ENCODE measurements at regions not wholly inside any gene's neighbourhood (a gene's known extent, or its start where the extent isn't known, plus 50 kb on each side); places are given as distances from the start of the nearest gene placed in this dataset.

DNA sequence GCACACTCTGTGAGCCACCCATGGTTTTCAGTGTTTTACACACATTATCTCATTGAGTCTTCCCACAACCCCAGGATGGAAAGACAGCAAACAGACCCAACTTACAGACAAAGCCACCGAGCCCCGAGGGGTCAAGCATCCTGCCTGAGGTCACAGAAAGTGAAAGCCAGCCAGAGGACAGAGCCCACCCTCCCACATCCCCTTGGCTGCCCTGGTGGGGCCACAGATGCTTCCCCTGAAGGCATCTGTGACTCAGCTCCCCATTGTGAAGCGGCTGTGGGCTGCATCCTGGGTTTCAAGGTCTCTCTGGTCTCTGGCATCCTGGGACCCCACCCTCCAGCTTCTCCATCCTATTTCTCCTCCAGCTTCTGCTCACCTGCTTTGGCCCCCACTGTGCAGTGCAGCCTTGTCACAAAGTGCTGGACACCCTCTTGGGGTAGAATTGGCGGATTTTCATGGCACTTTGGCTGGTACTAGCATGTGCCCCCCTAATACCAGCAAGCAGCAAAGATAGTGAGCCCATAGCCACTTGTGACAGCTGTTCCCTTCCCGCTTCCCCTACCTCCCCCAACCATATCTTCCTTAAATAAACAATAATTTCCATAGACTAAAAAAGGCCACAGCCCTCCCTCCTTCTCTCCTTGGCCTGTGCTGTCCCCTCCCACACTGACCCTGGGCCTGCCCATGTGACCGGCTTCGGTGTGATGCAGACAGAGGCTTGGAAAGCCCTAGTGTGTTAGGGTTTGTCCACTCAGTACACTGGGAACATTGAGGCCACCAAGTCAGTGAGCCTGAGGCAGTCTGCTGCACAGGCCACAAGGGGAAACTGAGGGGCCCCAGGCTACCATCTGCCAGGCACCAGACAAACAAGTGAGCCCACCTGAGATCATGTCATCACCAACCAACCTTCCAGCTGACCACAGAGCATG, 53.9 kb upstream of the SHISAL1 start:
- no peak for DNase-seq (ENCODE audit: extremely low spot score)
- POLR2A ChIA-PET = no interaction called here
- CTCF ChIA-PET = interaction anchor here (0.5 kb wide), 1 partner anchor 885 kb away, joined by 5 read pairs; no protein-coding TSS in a partner anchor
- TF ChIP-seq, protein P1, sequence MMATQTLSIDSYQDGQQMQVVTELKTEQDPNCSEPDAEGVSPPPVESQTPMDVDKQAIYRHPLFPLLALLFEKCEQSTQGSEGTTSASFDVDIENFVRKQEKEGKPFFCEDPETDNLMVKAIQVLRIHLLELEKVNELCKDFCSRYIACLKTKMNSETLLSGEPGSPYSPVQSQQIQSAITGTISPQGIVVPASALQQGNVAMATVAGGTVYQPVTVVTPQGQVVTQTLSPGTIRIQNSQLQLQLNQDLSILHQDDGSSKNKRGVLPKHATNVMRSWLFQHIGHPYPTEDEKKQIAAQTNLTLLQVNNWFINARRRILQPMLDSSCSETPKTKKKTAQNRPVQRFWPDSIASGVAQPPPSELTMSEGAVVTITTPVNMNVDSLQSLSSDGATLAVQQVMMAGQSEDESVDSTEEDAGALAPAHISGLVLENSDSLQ (IDR thresholded peaks at IDR 0.05) = no peak
- TF ChIP-seq ARNT (IDR thresholded peaks at IDR 0.05) = no peak
- TF ChIP-seq ZNF384 (IDR thresholded peaks at IDR 0.05) = no peak
- no peak for TF ChIP-seq SP1 (IDR thresholded peaks at IDR 0.05)
- TF ChIP-seq ELF4 (IDR thresholded peaks at IDR 0.05) = no peak
- TF ChIP-seq FOXA1 (IDR thresholded peaks at IDR 0.05) = no peak
- TF ChIP-seq HDGF (IDR thresholded peaks at IDR 0.05; ENCODE audit: borderline replicate concordance) = no peak
- TF ChIP-seq BHLHE40 (IDR thresholded peaks at IDR 0.05; ENCODE audit: borderline replicate concordance) = no peak
- TF ChIP-seq SUZ12 (IDR thresholded peaks at IDR 0.05) = no peak
- no peak for TF ChIP-seq TARDBP (IDR thresholded peaks at IDR 0.05)
- TF ChIP-seq LEF1 (IDR thresholded peaks at IDR 0.05; ENCODE audit: borderline replicate concordance) = no peak
- TF ChIP-seq NFRKB (IDR thresholded peaks at IDR 0.05) = no peak
- TF ChIP-seq FOXK2 (IDR thresholded peaks at IDR 0.05) = no peak
- TF ChIP-seq CTBP1 (IDR thresholded peaks at IDR 0.05; ENCODE audit: borderline replicate concordance) = no peak
- no peak for TF ChIP-seq L3MBTL2 (conservative IDR thresholded peaks at IDR 0.05)
- TF ChIP-seq FOXM1 (IDR thresholded peaks at IDR 0.05; ENCODE audit: borderline replicate concordance) = no peak

DNA sequence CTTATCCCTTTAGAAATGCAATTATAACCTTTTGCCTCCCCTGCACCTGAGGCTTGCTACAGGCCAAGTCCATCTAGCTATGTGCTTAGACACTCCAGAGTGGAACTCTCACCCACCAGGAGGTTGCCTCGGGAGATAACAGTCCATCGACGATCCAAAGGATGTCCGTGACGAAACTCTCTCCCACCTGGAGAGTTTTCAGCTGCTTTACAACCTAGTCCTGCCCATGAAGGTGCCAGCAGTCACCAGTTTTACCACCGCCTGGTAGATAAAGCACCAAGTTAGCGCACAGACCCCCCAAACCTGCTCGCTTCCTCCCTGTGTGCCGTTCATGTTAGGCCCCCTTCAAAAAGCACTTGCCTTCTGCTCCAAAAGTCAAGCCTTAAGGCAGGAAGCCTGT, 53.1 kb upstream of the SHISAL1 start:
- TF ChIP-seq ARNT (IDR thresholded peaks at IDR 0.05) (no peak), ELF4 (IDR thresholded peaks at IDR 0.05) (no peak), BHLHE40 (IDR thresholded peaks at IDR 0.05; ENCODE audit: borderline replicate concordance) (no peak), CTBP1 (IDR thresholded peaks at IDR 0.05; ENCODE audit: borderline replicate concordance) (no peak), FOXA1 (IDR thresholded peaks at IDR 0.05) (no peak), NFRKB (IDR thresholded peaks at IDR 0.05) (no peak), SUZ12 (IDR thresholded peaks at IDR 0.05) (no peak), FOXK2 (IDR thresholded peaks at IDR 0.05) (no peak), SP1 (IDR thresholded peaks at IDR 0.05) (no peak), LEF1 (IDR thresholded peaks at IDR 0.05; ENCODE audit: borderline replicate concordance) (no peak), FOXM1 (IDR thresholded peaks at IDR 0.05; ENCODE audit: borderline replicate concordance) (no peak), L3MBTL2 (conservative IDR thresholded peaks at IDR 0.05) (no peak), TARDBP (IDR thresholded peaks at IDR 0.05) (no peak), ZNF384 (IDR thresholded peaks at IDR 0.05) (no peak)
- TF ChIP-seq, protein P1 (IDR thresholded peaks at IDR 0.05) = no peak

DNA sequence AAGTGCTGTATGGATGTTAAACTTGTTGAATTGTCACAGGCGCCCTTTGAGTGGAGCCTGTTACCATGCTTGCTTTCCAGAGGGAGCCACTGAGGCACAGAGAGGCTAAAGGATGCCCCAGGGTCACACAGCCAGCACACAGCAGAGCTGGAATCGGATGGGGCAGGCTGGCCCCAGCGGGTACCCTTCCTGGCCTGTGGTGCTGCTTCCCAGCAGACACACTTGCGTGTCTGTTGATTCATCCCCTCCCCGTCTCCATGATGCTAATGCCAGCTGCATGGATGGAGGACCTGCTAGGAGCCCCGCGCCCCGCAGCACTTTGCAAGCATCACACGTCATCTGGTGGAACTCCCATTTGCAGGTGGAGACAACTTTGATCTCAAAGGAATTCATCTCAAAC, 52.4 kb upstream of the SHISAL1 start:
- ChIA-PET CTCF (no interaction called here), POLR2A (no interaction called here)
- no peak for DNase-seq (ENCODE audit: extremely low spot score)
- TF ChIP-seq FOXM1 (IDR thresholded peaks at IDR 0.05; ENCODE audit: borderline replicate concordance) = no peak
- no peak for TF ChIP-seq CTBP1 (IDR thresholded peaks at IDR 0.05; ENCODE audit: borderline replicate concordance)
- no peak for TF ChIP-seq FOXK2 (IDR thresholded peaks at IDR 0.05)
- TF ChIP-seq TARDBP (IDR thresholded peaks at IDR 0.05) = no peak
- TF ChIP-seq, protein P1 (IDR thresholded peaks at IDR 0.05) = no peak
- no peak for TF ChIP-seq SUZ12 (IDR thresholded peaks at IDR 0.05)
- no peak for TF ChIP-seq SP1 (IDR thresholded peaks at IDR 0.05)
- no peak for TF ChIP-seq ZNF384 (IDR thresholded peaks at IDR 0.05)
- TF ChIP-seq LEF1 (IDR thresholded peaks at IDR 0.05; ENCODE audit: borderline replicate concordance) = no peak
- TF ChIP-seq NFRKB (IDR thresholded peaks at IDR 0.05) = no peak
- no peak for TF ChIP-seq L3MBTL2 (conservative IDR thresholded peaks at IDR 0.05)
- TF ChIP-seq FOXA1 (IDR thresholded peaks at IDR 0.05) = no peak
- TF ChIP-seq ARNT (IDR thresholded peaks at IDR 0.05) = no peak
- no peak for TF ChIP-seq ELF4 (IDR thresholded peaks at IDR 0.05)

More for the DNA sequence above, 53.1 kb upstream of the SHISAL1 start:
- DNase-seq (ENCODE audit: extremely low spot score) = no peak
- ChIA-PET POLR2A (no interaction called here), CTCF (no interaction called here)

DNA sequence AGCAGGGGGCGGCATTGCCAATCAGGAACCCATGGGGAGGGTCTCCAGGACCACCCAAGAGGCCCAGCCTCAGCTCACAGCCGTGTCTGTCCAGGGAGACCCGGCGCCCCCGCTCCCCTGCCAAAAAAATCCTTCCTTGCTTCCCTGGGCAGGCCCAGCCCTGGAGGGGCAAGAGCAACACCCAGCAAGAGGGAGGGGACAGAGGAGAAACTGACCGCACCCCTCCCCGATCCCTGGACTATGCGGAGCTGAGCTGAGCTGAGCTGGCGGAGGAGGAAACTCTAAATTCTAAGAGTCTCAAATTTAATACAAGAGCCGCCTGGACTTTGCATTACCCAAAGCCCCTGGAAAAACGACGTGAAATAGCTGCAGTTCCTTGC, 52.0 kb upstream of the SHISAL1 start:
- no peak for TF ChIP-seq BHLHE40 (IDR thresholded peaks at IDR 0.05; ENCODE audit: borderline replicate concordance)
- TF ChIP-seq SUZ12 (IDR thresholded peaks at IDR 0.05) = no peak
- ChIA-PET POLR2A (no interaction called here), CTCF (no interaction called here)
- no peak for DNase-seq (ENCODE audit: extremely low spot score)

DNA sequence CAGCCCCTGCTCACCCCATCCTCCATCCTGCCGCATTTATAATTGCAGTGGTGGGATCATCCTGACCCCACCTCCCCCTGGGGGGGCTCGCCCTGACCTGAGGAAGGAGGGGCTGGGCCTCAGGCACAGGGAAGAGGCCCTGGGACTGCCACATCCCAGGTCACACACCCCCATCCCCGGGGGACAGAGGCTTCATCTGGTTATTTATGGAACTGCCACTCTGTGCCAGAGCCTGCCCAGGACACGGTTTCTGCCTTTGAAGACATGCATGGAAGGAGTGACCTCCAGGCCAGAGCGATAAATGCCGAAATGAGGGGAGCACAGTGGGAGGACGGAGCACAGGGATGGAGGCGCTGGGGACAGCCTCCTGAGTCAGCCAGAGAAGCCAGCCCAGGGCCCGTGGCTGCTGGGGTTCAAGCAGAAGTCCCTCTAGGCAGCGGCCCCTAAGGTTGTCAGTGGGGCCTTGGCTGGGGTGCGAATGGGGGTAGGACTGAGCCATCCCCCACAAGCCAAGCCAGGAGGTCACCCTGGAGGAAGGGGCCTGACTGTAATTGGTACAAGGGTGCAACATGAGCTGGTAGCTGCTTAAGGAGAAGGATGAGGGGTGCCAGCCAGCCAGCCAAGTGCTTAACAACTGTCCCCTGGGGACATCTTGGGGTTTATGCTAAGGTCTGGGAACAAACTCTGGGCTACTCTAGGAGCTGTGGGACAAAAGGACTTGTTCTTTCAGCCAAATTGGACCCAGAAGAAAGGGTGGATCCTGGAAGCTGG, 51.4 kb upstream of the SHISAL1 start:
- CTCF ChIA-PET = no interaction called here

More for the DNA sequence above, 51.4 kb upstream of the SHISAL1 start:
- TF ChIP-seq FOXA1 (IDR thresholded peaks at IDR 0.05) = no peak
- no peak for TF ChIP-seq HDGF (IDR thresholded peaks at IDR 0.05; ENCODE audit: borderline replicate concordance)
- TF ChIP-seq BHLHE40 (IDR thresholded peaks at IDR 0.05; ENCODE audit: borderline replicate concordance) = no peak
- TF ChIP-seq SP1 (IDR thresholded peaks at IDR 0.05) = no peak
- DNase-seq (ENCODE audit: extremely low spot score) = no peak
- POLR2A ChIA-PET = no interaction called here
